Body of pancreas (tissue), 4 donors: ENCODE measurements at regions not wholly inside any gene's neighbourhood (a gene's known extent, or its start where the extent isn't known, plus 50 kb on each side); places are given as distances from the start of the nearest gene placed in this dataset.

Source experiments
- ATAC-seq: fragments of 150-250 bp; one replicate; pipeline ENCODE4 v1.9.1; 2016
- DNase-seq, 4 donors: peaks; one replicate each; pipeline ENCODE4 v3.0.0-alpha.2; 2019
- H3K27ac ChIP-seq, 4 donors: fragments of 200-600 bp; sonication (generic); 1 replicate in 3 of 4; 2 replicates in 1 of 4; pipeline versions ENCODE4 v1.5.1 to v1.6.1; 2016 to 2019; ENCODE audit warnings: mild to moderate bottlenecking in 1 of 4, mixed read lengths in 1 of 4, moderate library complexity in 1 of 4
- H3K27me3 ChIP-seq, 2 donors: fragments of 200-600 bp; sonication (generic); one replicate each; pipeline ENCODE4 v1.6.0; 2016; ENCODE audit warnings: mild to moderate bottlenecking in 1 of 2
- H3K36me3 ChIP-seq, 2 donors: fragments of 200-600 bp; sonication (generic); replicated peaks in 1 of 2; 2 replicates each; pipeline ENCODE4 v1.5.1; 2016; ENCODE audit warnings: low read depth in 2 of 2; ENCODE audit not compliant: insufficient read depth in 1 of 2
- H3K4me1 ChIP-seq: fragments of 200-600 bp; sonication (generic); one replicate; pipeline ENCODE4 v1.6.0; 2016
- H3K4me3 ChIP-seq, 2 donors: fragments of 200-600 bp; sonication (generic); 1 replicate in 1 of 2; 2 replicates in 1 of 2; pipeline ENCODE4 v1.5.1; 2016 to 2019
- H3K9me3 ChIP-seq, 3 donors: fragments of 200-600 bp; sonication (generic); 1 replicate in 2 of 3; 2 replicates in 1 of 3; pipeline ENCODE4 v1.5.1; 2016
- CTCF ChIP-seq, 7 experiments: fragments of 450-650 bp in 4 of 7; fragments of 200-600 bp in 3 of 7; sonication (generic) in 3 of 7; IDR thresholded peaks; one replicate each; pipeline ENCODE4 v1.5.1; 2016 to 2019; ENCODE audit warnings: antibody characterized with exemption in 7 of 7
- POLR2A ChIP-seq, 3 donors: fragments of 450-650 bp; IDR thresholded peaks; one replicate each; pipeline ENCODE4 v1.6.1; 2016; ENCODE audit warnings: antibody characterized with exemption in 3 of 3, mild to moderate bottlenecking in 2 of 3
- WGBS, 2 donors: methylation state at CpG; one replicate each; pipeline ENCODE4 v1.1.5; 2017; 5-methylcytosine and 5-hydroxymethylcytosine counted together
- intact Hi-C: fragments of 100-400 bp; cut with DNase I; formaldehyde crosslinking; loops from one replicate; pipeline ENCODE4 v1.15.1; 2023

- 41 to 60% methylated on average over 4 of the region's 4 CpGs for WGBS, 2 donors
- Histone ChIP-seq H3K27me3 (no peaks in the 10 kb centered on the region), H3K9me3 (peaks cover 0 to 2% (median 0%) of the 10 kb centered on the region in 3 donors), H3K4me1 (no peaks in the 10 kb centered on the region), H3K4me3 (no peak overlapping the region), H3K27ac (no peak overlapping the region), H3K36me3 (no peaks in the 10 kb centered on the region)
- DNase-seq (no peak), ATAC-seq (no peak)
- no peak for TF ChIP-seq CTCF (IDR thresholded peaks at IDR 0.05)
- no peak for TF ChIP-seq POLR2A (IDR thresholded peaks at IDR 0.05)
- intact Hi-C loops: no loop called here
Observed at GRCh38 chr15:60101416-60101815, 97.3 kb downstream of the FOXB1 start.

GRCh38 chr15:60102748-60103147, 98.6 kb downstream of the FOXB1 start:
- Histone ChIP-seq H3K4me1 (no peaks in the 10 kb centered on the region), H3K27me3 (no peaks in the 10 kb centered on the region), H3K36me3 (no peaks in the 10 kb centered on the region), H3K9me3 (peaks cover 0 to 4% (median 0%) of the 10 kb centered on the region in 3 donors), H3K27ac (no peak overlapping the region), H3K4me3 (no peak overlapping the region)
- TF ChIP-seq POLR2A (IDR thresholded peaks at IDR 0.05) (no peak), CTCF (IDR thresholded peaks at IDR 0.05) (no peak)
- DNase-seq (no peak), ATAC-seq (no peak)
- intact Hi-C loops: no loop called here

GRCh38 chr15:60110909-60111308, 106.8 kb downstream of the FOXB1 start:
- H3K9me3 ChIP-seq: peaks cover 0 to 4% (median 0%) of the 10 kb centered on the region in 3 donors
- intact Hi-C loops: no loop called here
- TF ChIP-seq POLR2A (IDR thresholded peaks at IDR 0.05): no peak
- TF ChIP-seq CTCF (IDR thresholded peaks at IDR 0.05): no peak
- DNase-seq (no peak), ATAC-seq (no peak)
- H3K27me3 ChIP-seq: peaks cover 0 to 4% of the 10 kb centered on the region in 2 donors
- H3K4me1 ChIP-seq: no peaks in the 10 kb centered on the region
- no peak overlapping the region for H3K4me3 ChIP-seq
- H3K36me3 ChIP-seq: no peaks in the 10 kb centered on the region
- H3K27ac ChIP-seq: no peak overlapping the region
- 69 to 83% methylated on average over 5 of the region's 5 CpGs for whole genome bisulfite sequencing, 2 donors

- no peaks in the 10 kb centered on the region for H3K36me3 ChIP-seq
- intact Hi-C loops: no loop called here
- H3K9me3 ChIP-seq: no peaks in the 10 kb centered on the region
- no peak for TF ChIP-seq POLR2A (IDR thresholded peaks at IDR 0.05)
- no peak for TF ChIP-seq CTCF (IDR thresholded peaks at IDR 0.05)
- no peak overlapping the region for H3K4me3 ChIP-seq
- H3K27ac ChIP-seq: no peak overlapping the region
- WGBS, 2 donors: 28 to 38% methylated on average over 9 of the region's 9 CpGs
- H3K4me1 ChIP-seq: no peaks in the 10 kb centered on the region
- ATAC-seq: no peak
- H3K27me3 ChIP-seq: peaks cover 0 to 6% of the 10 kb centered on the region in 2 donors
- no peak for DNase-seq
Observed at GRCh38 chr15:60115579-60116380, 111.7 kb downstream of the FOXB1 start.
